ENCODE measurements at regions not wholly inside any gene's neighbourhood (a gene's known extent, or its start where the extent isn't known, plus 50 kb on each side); places are given as distances from the start of the nearest gene placed in this dataset.

DNA sequence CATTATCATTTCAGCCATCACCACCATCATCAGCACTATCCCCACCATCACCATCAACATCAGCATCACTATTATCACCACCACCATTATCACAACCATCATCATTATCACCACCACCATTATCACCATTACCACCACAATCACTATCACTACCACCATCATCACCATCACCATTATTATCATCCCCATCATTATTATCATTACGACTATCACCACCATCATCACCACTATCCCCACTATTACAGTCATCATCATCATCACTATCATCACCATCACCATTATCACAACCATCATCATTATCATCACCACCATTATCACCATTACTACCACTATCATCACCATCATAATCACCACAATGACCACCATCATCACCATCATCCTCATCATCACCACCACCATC, 50.4 kb upstream of the CMKLR1 start:
- DNase-seq (ENCODE audit: extremely low read depth in 1 of 11, low read depth in 9 of 11, low spot score in 4 of 11), result no peak

All from renal cortex interstitium (tissue), 11 donors.